Vagina (tissue), 2 donors: ENCODE measurements at regions not wholly inside any gene's neighbourhood (a gene's known extent, or its start where the extent isn't known, plus 50 kb on each side); places are given as distances from the start of the nearest gene placed in this dataset.
"Not testable (repeated sequence)": the region's sequence is repeated elsewhere in the genome, so short reads cannot be mapped to it uniquely, and the experiment has no call there.

Experiments
- CTCF ChIP-seq, 3 experiments: fragments of 450-650 bp in 2 of 3; fragments of 200-600 bp in 1 of 3; sonication (generic) in 1 of 3; IDR thresholded peaks; one replicate each; pipeline ENCODE4 v1.5.1; 2017 to 2019; ENCODE audit warnings: antibody characterized with exemption in 3 of 3, mild to moderate bottlenecking in 2 of 3, moderate library complexity in 2 of 3
- POLR2A ChIP-seq, 2 donors: fragments of 450-650 bp; IDR thresholded peaks; one replicate each; pipeline ENCODE4 v1.6.1; 2017; ENCODE audit warnings: antibody characterized with exemption in 2 of 2, mild to moderate bottlenecking in 2 of 2, moderate library complexity in 2 of 2
- POLR2AphosphoS5 ChIP-seq, 2 donors: sonication (generic); formaldehyde crosslinking; IDR thresholded peaks; one replicate each; pipeline ENCODE4 v1.9.0; 2017; ENCODE audit warnings: antibody characterized with exemption in 2 of 2, mild to moderate bottlenecking in 2 of 2, low read depth in 1 of 2; ENCODE audit not compliant: insufficient read depth in 1 of 2

DNA sequence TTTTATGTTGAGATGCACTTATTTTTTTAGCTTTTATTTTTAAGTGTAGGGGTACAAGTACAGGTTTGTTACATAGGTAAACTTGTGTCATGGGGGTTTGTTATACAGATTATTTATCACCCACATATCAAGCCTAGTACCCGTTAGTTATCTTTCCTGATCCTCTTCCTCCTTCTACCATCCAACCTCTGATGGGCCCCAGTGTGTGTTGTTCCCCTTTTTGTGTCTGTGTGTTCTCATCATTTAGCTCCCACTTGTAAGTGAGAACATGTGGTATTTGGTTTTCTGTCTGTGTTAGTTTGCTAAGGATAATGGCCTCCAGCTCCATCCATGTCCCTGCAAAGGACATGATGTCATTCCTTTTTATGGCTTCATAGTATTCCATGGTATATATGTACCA, 72.2 kb upstream of the ST8SIA6 start:
- TF ChIP-seq POLR2AphosphoS5 (IDR thresholded peaks at IDR 0.05; ENCODE audit: insufficient read depth in 1 of 2, low read depth in 1 of 2); POLR2A (IDR thresholded peaks at IDR 0.05); CTCF (IDR thresholded peaks at IDR 0.05): not testable (repeated sequence)
